Mucosa of rectum (tissue), 2 donors: ENCODE measurements at regions not wholly inside any gene's neighbourhood (a gene's known extent, or its start where the extent isn't known, plus 50 kb on each side); places are given as distances from the start of the nearest gene placed in this dataset.
"Not testable (repeated sequence)": the region's sequence is repeated elsewhere in the genome, so short reads cannot be mapped to it uniquely, and the experiment has no call there.

ENCODE experiments used
- H3K27ac ChIP-seq, 2 donors: one replicate each; pipeline ENCODE4 v1.7.0; 2013; ENCODE audit warnings: inconsistent platforms in 2 of 2, low read depth in 2 of 2, low read length in 2 of 2
- H3K27me3 ChIP-seq, 2 donors: one replicate each; pipeline ENCODE4 v1.7.0; 2013; ENCODE audit warnings: low read length in 2 of 2; ENCODE audit not compliant: control insufficient read depth in 2 of 2, insufficient read depth in 2 of 2
- H3K36me3 ChIP-seq, 2 donors: one replicate each; pipeline ENCODE4 v1.7.0; 2013; ENCODE audit warnings: low read length in 2 of 2; ENCODE audit not compliant: control insufficient read depth in 2 of 2, insufficient read depth in 2 of 2
- H3K4me1 ChIP-seq, 2 donors: one replicate each; pipeline ENCODE4 v1.7.0; 2013; ENCODE audit warnings: low read length in 2 of 2, mild to moderate bottlenecking in 1 of 2; ENCODE audit not compliant: control insufficient read depth in 2 of 2, insufficient read depth in 2 of 2
- H3K4me3 ChIP-seq, 2 donors: one replicate each; pipeline ENCODE4 v1.7.0; 2013; ENCODE audit warnings: low read length in 2 of 2
- H3K9ac ChIP-seq, 2 donors: one replicate each; pipeline ENCODE4 v1.7.0; 2013; ENCODE audit warnings: low read length in 2 of 2, low read depth in 1 of 2, mild to moderate bottlenecking in 1 of 2
- H3K9me3 ChIP-seq, 2 donors: one replicate each; pipeline ENCODE4 v1.7.0; 2013; ENCODE audit warnings: low read length in 2 of 2; ENCODE audit not compliant: control insufficient read depth in 2 of 2
- donor health status: healthy.
- donor health status: Normal muscosa, but diverticular disease.

DNA sequence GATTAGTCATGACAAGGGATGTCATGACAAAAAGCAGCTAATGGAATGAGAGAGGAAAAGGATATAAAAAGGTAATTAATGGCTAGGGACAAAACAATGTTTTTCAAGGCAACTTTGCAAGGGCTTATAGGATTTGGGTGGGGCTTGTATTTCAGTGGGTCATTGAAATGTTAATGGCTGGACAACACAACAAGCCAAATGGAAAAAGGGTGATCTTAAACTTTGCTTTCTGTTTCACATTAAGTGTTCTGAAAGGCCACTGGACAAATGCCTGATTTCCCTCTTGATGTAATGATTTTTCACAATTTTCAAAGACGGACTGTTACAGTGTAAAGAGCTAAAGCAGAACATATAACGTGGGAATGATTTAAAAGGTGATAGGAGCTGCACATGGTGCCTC, 345.0 kb downstream of the TUSC7 start:
- no peaks in the 10 kb centered on the region for H3K36me3 ChIP-seq
- no peaks in the 10 kb centered on the region for H3K4me1 ChIP-seq
- H3K27me3 ChIP-seq: no peaks in the 10 kb centered on the region
- H3K9me3 ChIP-seq: no peaks in the 10 kb centered on the region
- no peak overlapping the region for H3K27ac ChIP-seq
- H3K4me3 ChIP-seq: no peak overlapping the region
- H3K9ac ChIP-seq: no peak overlapping the region

GRCh38 chr3:117056946-117057345, 347.4 kb downstream of the TUSC7 start:
- not testable (repeated sequence) for H3K4me1 ChIP-seq, H3K36me3 ChIP-seq, H3K9ac ChIP-seq, H3K4me3 ChIP-seq, H3K27ac ChIP-seq, H3K27me3 ChIP-seq, H3K9me3 ChIP-seq

DNA sequence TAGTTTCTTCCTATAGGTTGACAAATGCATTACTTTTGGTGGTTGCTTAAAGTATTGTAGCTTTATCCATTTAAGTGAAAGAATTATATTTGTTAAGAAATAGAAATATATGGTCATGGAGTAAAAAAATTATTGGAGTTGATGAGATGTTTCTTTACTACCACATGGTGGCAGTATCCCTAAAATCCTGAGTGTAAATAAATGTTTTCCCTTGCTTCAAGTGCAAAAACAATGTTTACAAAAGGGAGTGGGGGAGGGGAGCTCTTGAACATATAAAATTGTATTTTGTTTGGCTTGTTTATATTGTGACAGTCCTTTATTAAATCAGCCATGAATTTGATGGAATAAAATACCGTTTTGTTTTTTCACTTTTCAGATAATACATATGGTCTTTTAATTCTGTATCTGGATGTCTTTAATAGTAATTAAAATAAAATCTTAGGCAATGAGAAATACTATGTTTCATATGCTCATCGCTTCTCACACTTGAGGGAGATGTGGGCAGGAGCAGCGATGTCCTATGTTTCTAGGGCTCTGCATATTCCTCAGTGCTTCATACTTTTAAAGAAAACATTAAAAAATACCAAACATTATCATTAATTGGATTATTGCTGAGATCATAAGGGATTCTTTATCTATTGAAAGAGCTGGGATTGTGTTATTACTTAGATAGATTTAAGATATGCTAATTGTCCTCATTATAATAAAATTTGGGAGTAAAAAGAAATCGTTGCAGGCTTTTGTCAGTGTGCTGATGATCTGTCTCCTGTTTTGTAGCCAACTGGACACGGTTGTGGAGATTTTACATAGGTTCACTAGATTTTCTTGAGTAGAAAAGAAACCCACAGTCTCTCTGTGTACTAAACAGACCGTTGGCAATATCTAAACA, 349.7 kb downstream of the TUSC7 start:
- Histone ChIP-seq H3K36me3 (no peaks in the 10 kb centered on the region), H3K9ac (no peak overlapping the region), H3K27me3 (no peaks in the 10 kb centered on the region), H3K9me3 (no peaks in the 10 kb centered on the region), H3K4me1 (no peaks in the 10 kb centered on the region), H3K27ac (no peak overlapping the region), H3K4me3 (no peak overlapping the region)

- H3K4me1 ChIP-seq: no peaks in the 10 kb centered on the region
- H3K27ac ChIP-seq: no peak overlapping the region
- no peaks in the 10 kb centered on the region for H3K27me3 ChIP-seq
- H3K36me3 ChIP-seq: no peaks in the 10 kb centered on the region
- no peak overlapping the region for H3K9ac ChIP-seq
- H3K4me3 ChIP-seq: no peak overlapping the region
- H3K9me3 ChIP-seq: no peaks in the 10 kb centered on the region
Measured at GRCh38 chr3:117059956-117060270, 350.3 kb downstream of the TUSC7 start.

- Histone ChIP-seq H3K27me3 (no peaks in the 10 kb centered on the region), H3K9ac (no peak overlapping the region), H3K9me3 (no peaks in the 10 kb centered on the region), H3K4me1 (no peaks in the 10 kb centered on the region), H3K4me3 (no peak overlapping the region), H3K27ac (no peak overlapping the region), H3K36me3 (no peaks in the 10 kb centered on the region)
Measured at GRCh38 chr3:117063930-117064329, 354.4 kb downstream of the TUSC7 start.

DNA sequence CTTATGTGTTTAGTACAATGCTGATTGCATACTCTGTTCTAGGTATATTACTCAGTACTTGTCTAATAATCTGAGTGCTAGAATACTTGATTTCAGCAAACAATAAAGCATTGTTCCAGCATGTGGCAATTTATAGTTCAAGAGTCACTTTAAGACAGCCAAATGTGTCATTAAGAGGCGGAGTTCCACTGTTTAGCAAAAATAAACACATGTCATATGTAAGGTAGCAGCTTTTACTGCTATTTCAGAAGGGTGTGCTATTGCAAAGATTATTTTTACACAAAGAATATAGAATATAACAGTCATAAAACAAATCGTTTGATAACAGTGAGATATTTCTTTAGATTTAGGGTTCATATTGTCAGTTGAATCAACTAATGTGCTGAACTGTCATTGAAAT, 358.7 kb downstream of the TUSC7 start:
- Histone ChIP-seq H3K27me3 (no peaks in the 10 kb centered on the region), H3K4me3 (no peak overlapping the region), H3K4me1 (no peaks in the 10 kb centered on the region), H3K9me3 (no peaks in the 10 kb centered on the region), H3K36me3 (no peaks in the 10 kb centered on the region), H3K9ac (no peak overlapping the region), H3K27ac (no peak overlapping the region)

DNA sequence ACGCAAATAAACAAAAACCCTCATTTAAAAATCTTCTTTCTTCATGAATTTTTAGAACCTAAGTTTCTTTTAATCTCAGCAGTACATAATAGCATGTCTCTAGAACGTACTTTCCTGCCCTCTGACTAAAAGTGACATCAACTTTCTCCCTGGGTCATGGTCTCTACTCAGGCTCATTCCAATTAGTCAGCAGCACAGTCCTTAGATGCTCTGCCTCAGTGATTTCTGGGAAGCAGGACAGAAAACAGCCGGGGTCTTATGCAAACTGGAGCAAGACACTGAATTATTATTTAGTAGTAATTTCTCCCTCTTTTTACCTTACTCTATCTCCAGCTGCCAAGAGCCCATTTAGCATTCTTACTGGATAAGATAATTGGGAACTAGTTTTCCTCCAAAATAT, 365.2 kb downstream of the TUSC7 start:
- Histone ChIP-seq H3K4me1 (no peaks in the 10 kb centered on the region), H3K27ac (no peak overlapping the region), H3K4me3 (no peak overlapping the region), H3K9ac (no peak overlapping the region), H3K9me3 (peaks cover 0 to 2% of the 10 kb centered on the region in 2 donors), H3K27me3 (no peaks in the 10 kb centered on the region), H3K36me3 (no peaks in the 10 kb centered on the region)

DNA sequence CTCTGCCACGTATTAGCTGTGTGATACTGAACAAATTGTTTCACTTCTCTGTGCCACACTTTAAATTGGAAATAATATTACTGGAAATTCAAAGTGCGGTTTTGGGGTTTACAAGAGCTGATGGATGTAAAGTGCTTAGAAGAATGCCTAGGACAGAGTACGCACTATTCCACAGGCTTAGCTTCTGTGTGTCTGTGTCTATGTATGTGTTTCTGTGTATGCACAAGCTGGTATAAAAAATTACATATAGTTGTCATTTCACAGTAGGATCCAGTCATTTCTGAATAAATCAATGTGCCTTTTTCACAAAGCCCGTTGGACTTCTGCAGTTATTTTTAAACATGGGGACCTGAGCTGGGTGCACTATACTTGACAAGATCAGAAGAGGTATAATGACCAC, 370.4 kb downstream of the TUSC7 start:
- Histone ChIP-seq H3K27ac (no peak overlapping the region), H3K36me3 (no peaks in the 10 kb centered on the region), H3K9me3 (peaks cover 0 to 2% of the 10 kb centered on the region in 2 donors), H3K4me3 (no peak overlapping the region), H3K9ac (no peak overlapping the region), H3K27me3 (no peaks in the 10 kb centered on the region), H3K4me1 (no peaks in the 10 kb centered on the region)

DNA sequence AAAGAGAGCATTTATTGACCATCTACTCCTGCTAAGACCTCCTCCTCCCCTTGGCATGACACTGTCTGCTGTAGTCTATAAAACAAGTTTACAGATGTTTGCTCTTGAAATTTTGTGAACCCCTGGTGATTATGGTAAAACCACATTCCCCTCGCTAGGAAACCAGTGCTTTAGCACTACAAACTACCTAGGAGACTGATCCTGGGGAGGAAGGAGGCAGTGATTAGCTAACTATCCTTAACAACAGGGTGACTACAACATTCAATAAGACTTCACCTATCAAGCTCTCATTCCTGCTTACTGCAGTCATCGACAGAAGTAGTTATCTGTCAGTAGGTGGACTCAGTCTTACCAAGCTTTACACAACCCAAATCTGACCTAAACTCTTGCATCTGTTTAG, 371.3 kb downstream of the TUSC7 start:
- H3K9ac ChIP-seq: no peak overlapping the region
- H3K9me3 ChIP-seq: peaks cover 0 to 2% of the 10 kb centered on the region in 2 donors
- no peaks in the 10 kb centered on the region for H3K36me3 ChIP-seq
- no peak overlapping the region for H3K27ac ChIP-seq
- no peaks in the 10 kb centered on the region for H3K4me1 ChIP-seq
- no peaks in the 10 kb centered on the region for H3K27me3 ChIP-seq
- no peak overlapping the region for H3K4me3 ChIP-seq

GRCh38 chr3:117084277-117084676, 374.7 kb downstream of the TUSC7 start:
- no peaks in the 10 kb centered on the region for H3K9me3 ChIP-seq
- H3K27ac ChIP-seq: no peak overlapping the region
- H3K4me1 ChIP-seq: no peaks in the 10 kb centered on the region
- no peak overlapping the region for H3K4me3 ChIP-seq
- H3K9ac ChIP-seq: no peak overlapping the region
- H3K36me3 ChIP-seq: no peaks in the 10 kb centered on the region
- no peaks in the 10 kb centered on the region for H3K27me3 ChIP-seq
